ENCODE measurements at regions not wholly inside any gene's neighbourhood (a gene's known extent, or its start where the extent isn't known, plus 50 kb on each side); places are given as distances from the start of the nearest gene placed in this dataset.
"Not testable (repeated sequence)": the region's sequence is repeated elsewhere in the genome, so short reads cannot be mapped to it uniquely, and the experiment has no call there.

DNA sequence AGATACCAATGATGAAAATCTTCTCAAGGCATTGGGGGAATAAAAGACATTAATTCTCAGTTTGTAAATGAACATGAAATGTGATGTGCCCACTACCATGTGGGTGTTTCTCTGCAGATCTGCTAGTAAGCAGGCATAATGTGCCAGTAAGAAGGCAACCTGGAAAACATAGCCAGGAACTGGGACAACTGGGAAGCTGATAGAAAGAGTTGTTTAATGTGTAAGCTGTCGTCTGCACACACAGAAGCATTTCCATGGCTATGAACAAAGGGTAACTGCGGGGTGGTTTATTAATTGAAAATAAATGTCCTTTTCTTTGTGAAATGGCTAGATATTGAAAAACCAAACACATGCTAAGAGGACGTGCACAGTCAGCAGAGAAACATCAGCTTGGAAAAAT is 52.0 kb downstream of the ZC3H11B start:
- DNase-seq (ENCODE audit: low read depth) = no peak

DNA sequence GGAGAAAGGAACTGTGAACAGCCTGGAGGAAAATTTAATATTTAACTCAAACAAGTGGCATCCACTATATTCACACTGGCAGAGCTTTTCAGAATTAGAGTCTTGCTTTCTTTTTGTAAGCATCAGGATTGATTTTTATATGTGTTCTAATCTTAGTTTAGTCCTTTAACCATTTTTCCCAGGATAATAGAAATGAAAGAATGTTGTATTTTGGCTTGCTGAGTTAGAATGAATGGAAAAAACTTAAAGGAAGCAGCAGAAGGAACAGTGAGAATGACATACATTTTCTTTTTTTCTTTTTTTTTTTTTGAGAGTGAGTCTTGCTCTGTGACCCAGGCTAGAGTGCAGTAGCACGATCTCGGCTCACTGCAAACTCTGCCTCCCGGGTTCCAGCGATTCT is 53.0 kb downstream of the ZC3H11B start:
- no peak for DNase-seq (ENCODE audit: low read depth)

DNA sequence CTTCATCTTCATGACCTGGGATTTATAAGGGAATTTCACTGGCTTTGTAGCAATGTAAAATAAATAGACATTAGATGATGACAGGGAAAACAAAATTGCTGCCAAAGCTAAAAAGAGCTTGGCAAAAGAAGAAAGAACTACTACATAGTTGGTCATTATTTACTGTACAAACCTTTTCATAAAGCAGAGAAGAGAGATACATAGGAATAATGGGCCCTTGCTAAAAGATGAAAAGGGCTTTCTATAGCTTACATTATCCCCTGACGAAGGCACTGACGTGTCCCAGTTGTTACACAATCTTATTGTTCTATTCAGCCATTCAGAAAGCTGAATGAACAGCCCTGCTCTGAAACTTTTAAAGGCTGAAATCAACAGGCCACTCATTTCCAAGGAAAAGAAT is 57.1 kb downstream of the ZC3H11B start:
- DNase-seq (ENCODE audit: low read depth) = no peak

DNA sequence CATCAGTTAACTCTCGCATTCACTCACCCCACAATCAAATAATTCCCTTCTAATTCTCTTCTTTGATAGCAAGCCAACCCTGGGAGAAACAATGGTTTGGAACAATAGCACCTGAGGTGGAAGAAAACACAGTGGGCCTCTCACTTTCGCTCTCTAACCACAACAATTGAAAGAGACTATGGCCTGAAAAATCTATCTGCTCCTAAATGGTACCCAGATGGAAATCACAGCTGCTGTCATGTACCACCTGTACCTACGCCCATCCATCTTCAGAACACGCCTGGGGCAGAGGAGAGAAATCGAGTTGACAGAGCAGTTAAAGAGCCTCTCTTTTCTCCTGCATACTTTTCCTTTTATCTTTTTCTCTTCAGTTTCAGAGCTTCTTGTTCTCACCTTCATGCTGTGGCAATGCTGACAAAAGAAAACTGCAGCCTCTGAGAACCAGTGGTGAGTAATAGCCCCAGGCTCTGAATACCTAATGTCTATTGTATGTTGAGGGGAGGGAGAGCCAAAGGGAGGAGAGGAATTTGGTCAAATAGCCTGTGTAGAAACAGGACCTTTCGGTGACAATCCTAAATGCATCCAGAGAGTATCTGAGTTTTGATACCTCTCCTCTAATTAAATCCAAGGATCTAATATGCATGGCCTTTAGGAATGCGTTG is 57.7 kb downstream of the ZC3H11B start:
- no peak for DNase-seq (ENCODE audit: low read depth)

DNA sequence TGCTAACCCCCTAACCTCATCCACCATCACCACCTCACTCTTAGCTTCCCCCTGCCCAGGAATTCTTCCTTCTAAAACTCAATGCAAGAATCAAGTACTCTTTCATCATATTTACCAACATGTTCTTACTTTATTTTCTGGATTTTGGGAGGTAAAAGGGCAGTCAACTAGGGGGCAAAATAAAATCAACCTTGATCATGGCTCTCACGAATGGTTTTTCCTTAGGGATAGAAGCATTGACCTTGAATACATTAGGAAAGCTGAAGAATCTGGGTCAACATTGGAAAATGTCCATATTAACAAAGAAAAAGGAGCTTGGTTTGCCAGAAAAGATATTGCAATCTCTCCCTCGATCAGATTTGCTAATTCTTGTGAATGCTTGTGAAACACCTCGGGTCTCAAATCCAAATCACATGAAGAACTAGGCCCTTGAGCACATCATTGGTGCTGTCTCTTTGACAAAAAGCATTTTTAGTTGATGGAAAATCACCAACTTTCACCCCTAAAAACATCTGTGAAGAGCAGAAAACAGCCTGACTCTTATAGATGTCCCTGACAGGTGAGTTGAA is 58.9 kb downstream of the ZC3H11B start:
- DNase-seq (ENCODE audit: low read depth) = no peak

DNA sequence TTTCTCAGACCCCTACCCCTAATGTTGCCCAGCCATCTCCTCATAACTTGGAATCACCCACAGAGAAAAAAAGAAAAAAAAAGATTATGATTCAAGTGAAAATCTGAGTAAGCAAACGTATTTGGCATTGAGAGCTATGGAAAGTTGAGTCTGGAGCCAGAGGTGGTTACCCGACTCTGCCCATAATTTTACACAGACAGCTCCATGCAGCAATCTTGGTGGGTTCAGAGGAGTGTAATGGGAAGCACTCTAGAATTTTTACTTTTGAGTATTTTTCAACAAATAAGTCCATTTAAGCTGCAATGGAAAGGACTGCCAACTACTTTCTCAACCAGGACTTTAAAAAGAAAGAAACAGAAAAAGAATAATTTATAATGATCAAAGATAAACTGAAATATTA is 62.7 kb downstream of the ZC3H11B start:
- DNase-seq (ENCODE audit: low read depth) = peak; percentile 56

DNA sequence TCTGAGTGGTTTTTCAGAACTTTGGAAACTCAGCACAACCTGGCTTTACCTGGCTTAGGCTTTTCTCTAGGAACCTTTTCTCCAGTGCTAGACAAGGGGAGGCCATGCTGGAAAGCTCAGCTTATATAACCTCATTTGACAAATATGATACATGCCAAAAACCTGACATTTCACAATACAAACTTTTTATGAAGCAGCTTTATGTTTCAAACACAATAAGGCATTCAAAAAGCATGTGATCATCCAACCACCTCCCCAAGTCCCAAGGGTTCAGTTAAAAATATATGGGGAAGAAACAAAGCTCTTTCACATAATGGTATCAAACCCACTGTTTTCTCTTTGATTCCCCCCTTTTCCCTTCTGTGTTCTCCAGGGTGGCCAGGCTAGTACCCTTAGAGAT is 63.7 kb downstream of the ZC3H11B start:
- DNase-seq (ENCODE audit: low read depth) = no peak

DNA sequence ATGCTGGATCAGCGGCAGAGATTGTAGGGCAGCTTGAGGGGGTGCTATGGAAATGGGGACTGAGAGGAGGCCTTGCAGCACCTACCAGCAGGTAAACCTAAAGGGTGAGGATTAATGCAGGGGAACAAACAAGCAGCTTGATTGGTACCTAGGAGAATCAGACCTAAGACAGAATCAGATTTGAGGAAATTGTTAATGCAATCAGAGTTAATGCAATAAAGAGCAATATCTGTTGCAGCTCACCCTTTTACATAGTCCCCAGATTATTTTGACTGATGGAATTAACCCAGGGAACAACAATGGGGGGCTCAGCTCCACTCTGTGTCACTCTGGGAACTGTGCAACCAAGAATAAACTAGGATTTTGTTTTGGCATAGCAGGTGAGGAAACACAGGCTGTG is 64.5 kb downstream of the ZC3H11B start:
- DNase-seq (ENCODE audit: low read depth) = no peak

DNA sequence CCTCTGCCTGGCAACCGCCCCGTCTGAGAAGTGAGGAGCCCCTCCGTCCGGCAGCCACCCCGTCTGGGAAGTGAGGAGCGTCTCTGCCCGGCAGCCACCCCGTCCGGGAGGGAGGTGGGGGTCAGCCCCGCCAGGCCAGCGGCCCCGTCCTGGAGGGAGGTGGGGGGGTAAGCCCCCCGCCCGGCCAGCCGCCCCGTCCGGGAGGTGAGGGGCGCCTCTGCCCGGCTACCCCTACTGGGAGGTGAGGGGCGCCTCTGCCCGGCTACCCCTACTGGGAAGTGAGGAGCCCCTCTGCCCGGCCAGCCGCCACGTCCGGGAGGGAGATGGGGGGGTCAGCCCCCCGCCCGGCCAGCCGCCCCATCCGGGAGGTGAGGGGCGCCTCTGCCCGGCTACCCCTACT is 67.1 kb downstream of the ZC3H11B start:
- not testable (repeated sequence) for DNase-seq (ENCODE audit: low read depth)

DNA sequence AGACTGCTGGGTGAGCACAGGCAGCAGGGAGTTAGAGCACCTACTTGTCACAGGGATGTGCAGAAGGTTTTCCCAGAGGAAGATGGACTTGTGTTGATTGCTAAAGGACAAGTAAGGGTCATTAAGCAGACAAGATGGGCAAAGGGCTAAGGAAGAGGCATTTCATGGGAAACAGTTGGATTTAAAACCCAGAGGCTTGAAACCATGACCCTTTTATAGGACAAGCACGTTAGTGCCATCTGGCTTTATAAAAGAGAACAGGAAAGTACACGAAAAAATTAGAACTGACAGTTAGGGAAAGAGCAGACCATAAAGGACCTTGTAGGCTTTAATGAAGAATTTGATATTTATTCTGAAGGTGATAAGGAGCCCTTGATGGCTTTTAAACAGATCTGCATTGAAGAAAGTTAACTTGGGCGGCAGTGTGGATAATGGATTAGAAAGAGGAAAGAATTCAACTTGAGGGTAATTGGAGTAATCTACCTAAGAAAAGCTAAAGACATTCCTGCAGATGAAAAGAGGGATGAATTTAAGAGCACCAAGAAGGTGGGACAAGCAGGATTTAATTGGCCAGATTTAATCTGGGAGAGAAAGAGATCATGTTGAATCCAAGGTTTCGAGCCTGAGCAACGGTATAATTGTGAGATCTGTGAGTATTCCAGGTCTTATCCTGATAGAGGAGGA is 68.6 kb downstream of the ZC3H11B start:
- DNase-seq (ENCODE audit: low read depth) = no peak

DNA sequence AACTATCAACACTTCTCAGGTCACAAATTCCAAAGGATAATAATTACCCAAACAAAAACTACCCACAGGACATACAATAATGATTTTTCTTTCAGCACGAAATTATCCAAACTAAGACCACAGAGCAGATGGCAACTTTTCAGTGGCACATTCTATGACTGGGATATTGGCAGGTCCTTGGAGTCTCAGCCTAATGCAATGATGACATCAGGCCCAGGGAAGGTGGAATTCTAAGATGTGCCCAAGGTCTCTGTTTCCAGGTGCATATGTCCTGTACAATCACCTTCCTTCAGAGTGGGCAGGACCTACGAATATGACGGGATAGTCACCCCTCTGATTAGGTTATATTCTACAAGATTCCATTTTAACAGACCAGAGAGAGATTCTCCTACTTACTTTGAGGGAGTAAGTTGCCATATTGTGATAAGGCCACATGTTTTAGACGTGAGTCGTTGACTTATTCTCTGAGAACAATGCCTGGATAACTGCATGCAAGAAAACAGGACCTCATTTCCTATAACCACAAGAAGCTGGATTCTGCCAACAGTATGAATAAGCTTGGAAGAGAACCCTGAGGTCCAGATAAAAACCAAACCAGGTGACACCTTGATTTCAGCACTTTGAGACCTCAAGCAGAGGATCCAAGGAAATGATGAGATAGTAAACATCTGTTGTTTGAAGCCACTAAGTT is 69.9 kb downstream of the ZC3H11B start:
- no peak for DNase-seq (ENCODE audit: low read depth)

DNA sequence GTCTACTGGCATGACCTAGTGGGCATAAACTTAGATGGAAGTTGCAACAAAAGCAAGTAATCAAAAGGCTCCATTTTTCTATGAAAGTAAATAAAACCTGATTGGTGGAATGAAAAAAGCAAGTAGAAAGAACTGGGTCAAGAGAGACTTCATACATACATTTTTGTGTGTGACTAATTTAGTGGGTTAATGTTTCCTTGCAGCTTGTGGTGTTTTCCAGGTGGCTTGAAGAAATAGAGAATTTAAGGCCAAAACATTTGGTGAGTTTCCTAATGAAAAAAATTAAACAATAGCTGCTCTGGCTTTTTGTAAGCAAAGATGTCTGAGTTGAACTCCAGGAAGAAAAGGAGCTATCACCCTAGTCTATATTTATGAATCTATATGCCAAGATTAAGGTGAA is 71.0 kb downstream of the ZC3H11B start:
- no peak for DNase-seq (ENCODE audit: low read depth)

DNA sequence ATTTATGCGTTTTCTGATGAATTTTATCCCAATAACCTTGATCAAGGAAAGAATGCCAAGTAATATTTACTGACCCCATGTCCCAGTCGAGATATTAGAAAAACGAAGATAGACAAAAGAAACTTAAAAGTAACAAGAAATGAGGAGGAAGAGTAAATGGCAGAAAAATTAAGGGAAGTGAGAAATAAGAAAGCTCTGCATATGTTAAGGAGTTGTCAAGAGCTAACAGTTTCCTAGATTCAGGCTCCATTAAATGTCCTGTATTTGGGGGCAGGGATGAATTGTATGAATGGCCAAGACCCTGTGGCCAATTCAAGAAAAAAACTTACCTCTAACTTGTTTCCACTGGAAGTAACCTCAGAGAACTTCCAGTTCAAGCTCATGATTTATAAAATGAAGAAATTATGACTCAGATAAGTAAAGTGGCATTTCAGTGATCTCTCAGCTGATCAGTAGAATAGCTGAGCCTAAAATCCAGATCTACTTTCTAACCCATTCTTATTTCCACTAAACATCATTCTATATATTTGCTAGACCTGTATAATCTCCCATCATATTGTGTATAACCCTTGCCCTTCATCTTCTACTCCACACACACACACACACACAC is 73.2 kb downstream of the ZC3H11B start:
- no peak for DNase-seq (ENCODE audit: low read depth)

DNA sequence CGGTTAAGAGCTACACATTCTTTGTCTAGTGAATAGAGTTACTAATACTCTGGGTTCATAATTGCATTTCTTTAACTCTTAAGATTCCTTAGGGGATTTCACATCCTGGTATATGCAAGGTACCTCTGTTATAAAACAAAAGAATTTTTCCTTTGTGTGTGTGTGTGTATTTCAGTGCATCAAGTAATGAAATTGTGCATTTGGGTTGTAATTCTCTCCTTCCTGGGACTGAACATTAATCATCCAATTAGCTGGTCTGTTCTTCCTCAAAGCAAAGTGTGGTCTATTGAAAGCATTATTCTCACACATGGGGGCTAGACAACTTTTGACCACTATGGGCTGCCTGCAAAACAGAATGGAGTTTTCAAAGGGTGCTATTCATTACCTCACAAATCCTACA is 74.0 kb downstream of the ZC3H11B start:
- no peak for DNase-seq (ENCODE audit: low read depth)

DNA sequence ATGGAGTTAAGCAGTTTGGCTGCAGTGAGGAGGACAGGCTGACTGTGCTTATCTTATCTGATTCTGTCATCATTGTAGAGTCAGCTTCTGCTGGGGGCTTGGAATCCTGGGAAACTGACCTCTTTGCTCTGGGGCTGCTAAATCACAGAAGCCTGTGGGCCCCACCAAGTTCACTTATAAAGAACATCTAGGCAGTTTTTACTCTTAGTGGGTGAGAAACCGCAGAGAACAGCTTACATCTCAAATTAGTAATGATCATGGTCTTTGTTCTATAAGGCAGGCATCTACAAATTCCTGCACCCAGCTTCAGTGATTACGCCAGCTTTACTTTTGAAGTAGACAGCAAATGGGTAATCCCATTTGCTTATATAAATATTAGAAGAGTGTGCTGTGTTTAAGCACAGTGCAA is 75.7 kb downstream of the ZC3H11B start:
- DNase-seq (ENCODE audit: low read depth) = no peak

DNA sequence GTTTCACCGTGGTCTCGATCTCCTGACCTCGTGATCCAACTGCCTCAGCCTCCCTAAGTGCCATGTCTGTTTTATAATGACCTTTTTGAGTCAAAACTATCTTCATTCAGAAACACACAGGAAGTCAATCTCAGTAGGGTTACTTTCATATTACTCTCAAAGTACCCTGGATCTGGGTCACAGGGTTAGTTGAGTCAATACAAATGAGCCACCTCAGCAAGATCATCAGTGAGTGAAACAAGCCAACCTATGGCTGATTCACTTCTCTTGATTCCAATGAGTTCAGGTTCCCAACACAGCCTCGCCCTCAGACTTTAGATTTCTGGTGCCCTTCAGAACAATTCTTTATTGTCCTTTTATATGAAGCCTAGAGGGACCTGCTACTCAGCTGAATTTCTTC is 76.9 kb downstream of the ZC3H11B start:
- no peak for DNase-seq (ENCODE audit: low read depth)

DNA sequence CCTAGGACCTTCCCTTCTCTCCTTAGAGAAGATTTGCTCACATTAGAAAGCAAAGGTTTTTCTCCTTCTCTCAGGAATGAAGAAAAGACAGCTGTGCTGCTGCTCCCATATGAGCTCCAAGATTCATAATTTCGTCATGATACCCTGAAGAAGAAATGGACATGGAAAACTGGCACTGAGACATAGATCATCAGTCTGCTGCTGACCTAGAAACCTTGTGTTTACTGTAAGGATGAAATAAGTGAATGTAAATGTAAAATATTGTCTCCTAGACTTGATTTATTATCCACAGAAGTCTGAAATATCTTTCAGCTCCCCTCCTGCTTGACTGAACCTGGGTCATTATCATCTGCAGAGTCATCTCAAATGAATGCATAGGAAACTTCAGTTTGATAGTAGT is 77.9 kb downstream of the ZC3H11B start:
- no peak for DNase-seq (ENCODE audit: low read depth)

DNA sequence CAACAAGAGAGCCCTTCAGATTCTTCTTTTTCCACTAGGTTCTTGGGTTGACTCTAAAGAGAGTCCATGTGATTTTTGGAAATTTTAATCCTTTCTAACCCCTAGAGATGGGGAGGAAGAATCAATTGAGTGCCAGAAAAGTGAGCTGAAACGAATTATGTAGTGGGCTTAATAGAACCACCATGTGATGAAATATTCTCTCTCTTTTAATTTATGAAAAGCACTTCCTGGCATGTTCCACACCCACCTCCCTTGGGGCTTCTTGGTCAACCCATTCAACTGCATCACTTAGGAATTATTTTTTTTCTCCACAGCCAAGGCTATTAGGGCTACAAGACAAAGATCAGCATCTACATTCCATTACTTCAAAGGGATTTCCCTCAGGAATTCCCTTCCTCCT is 79.6 kb downstream of the ZC3H11B start:
- peak; percentile 83 for DNase-seq (ENCODE audit: low read depth)

DNA sequence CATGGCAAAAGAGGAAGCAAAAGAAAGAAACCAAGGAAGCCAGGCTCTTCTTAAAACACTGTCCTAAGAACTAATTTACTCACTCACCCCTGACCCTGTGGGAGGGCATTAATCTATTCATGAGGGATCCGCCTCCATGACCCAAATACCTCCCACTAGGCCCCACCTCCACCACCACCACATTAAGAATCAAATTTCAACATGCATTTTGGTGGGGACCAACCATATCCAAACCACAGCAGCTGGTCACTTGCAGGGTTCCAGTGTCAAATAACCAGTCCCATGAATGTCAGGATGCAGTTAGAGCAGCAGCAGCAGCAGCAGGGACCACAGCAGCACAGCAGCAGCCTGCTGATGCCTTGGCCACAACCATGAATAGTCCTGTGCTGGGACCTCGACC is 83.8 kb downstream of the ZC3H11B start:
- no peak for DNase-seq (ENCODE audit: low read depth)

DNA sequence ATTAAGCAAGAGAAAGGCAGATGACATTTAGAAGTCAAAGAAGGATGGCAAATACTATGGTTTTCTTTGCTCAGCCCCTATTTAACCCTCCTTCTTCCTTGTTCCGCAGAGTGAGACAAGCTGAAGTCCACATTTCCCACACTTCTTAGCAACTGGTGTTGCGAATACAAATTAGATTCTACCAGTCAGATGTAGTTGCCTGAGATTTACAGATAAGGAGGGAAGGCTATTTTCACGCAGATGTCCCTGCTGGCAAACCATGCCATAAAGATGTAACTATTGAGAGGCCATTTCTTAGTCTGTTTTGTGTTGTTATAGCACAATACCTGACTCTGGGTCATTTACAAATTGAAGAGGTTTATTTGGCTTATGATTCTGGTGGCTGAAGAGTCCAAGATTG is 84.3 kb downstream of the ZC3H11B start:
- no peak for DNase-seq (ENCODE audit: low read depth)

DNA sequence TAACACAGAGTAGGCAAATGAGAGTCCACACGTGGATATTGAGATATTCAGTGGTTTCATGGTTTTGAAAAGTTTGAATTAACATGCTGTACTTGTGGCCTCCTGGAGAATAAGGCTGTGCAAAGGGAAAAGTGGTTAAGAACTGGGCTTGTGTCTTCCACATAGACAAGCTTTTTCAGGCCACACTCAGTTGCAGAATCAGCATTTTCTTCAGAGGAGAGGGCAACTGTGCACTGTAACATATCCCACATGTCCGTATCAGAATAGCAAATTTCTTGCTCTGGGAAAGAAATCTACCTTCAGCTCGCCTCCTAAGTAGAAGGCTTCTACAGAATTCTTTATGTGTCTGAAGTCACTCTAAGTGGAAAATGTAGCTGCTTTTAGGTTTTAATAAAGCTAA is 84.9 kb downstream of the ZC3H11B start:
- no peak for DNase-seq (ENCODE audit: low read depth)

DNA sequence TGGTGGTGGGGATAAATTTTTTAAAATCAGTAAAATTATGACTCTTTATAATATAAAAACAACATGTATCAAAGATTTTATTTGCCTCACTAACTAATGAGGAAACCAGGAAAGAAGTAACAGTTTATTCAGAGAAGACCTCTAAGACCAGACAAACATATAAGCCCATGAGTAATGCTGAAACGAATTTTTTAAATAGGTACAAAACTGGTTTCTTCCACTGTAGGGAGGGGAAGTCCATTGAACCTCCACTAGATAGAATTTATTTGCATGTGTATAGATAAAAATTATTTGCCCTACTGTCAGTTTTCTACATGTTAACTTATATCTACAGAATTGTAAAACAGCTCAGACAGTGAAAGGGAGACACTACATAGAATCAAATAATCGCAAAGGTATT is 86.8 kb downstream of the ZC3H11B start:
- no peak for DNase-seq (ENCODE audit: low read depth)

DNA sequence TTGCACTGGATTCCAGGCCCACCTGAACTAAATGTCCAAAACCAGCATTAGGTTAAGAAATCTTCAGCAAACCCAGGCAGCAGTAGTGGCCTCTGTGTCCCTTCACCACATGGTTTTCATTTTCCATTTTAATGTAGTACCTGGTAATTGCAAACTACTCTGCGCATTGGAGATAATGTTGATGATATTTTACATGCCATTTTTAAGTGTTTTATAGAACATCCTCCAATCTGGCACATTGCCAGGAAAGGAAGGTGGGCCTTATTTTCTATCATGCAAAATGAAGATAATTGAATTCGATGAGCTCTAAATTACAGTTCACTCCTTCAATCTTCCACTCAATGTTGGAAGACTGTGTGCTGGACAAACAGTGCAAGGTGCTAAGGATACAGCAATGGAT is 89.5 kb downstream of the ZC3H11B start:
- DNase-seq (ENCODE audit: low read depth) = no peak
